GM12878 (cell line): ENCODE measurements at regions not wholly inside any gene's neighbourhood (a gene's known extent, or its start where the extent isn't known, plus 50 kb on each side); places are given as distances from the start of the nearest gene placed in this dataset.

Experiments
- ATF2 ChIP-seq: IDR thresholded peaks from 2 replicates; pipeline ENCODE4 v1.6.1; 2012; ENCODE audit warnings: low read length, inconsistent platforms
- CEBPB ChIP-seq, 2 experiments: fragments of 150-350 bp in 1 of 2; IDR thresholded peaks; 2 replicates each; pipeline ENCODE4 v1.6.1; 2012 to 2014; ENCODE audit warnings: low read depth in 2 of 2, low read length in 2 of 2, borderline replicate concordance in 1 of 2, inconsistent platforms in 1 of 2
- JUND ChIP-seq: IDR thresholded peaks from 2 replicates; pipeline ENCODE4 v1.6.1; 2012; ENCODE audit warnings: low read depth, mild to moderate bottlenecking, low read length, improper control_type of control experiment, moderate library complexity
- MLLT1 ChIP-seq: fragments of 450-650 bp; IDR thresholded peaks from 2 replicates; pipeline ENCODE4 v1.6.1; 2016; ENCODE audit warnings: mild to moderate bottlenecking
- NBN ChIP-seq: fragments of 450-650 bp; IDR thresholded peaks from 2 replicates; pipeline ENCODE4 v1.6.1; 2016
- NFIC ChIP-seq: IDR thresholded peaks from 2 replicates; pipeline ENCODE4 v1.6.1; 2012; ENCODE audit warnings: low read depth, mild to moderate bottlenecking, inconsistent platforms, low read length, moderate library complexity
- RUNX3 ChIP-seq: IDR thresholded peaks from 2 replicates; pipeline ENCODE4 v1.6.1; 2012; ENCODE audit warnings: low read length, inconsistent platforms
- STAT3 ChIP-seq: IDR thresholded peaks from 2 replicates; pipeline ENCODE4 v1.6.1; 2011; ENCODE audit warnings: low read depth, low read length, improper control_type of control experiment
- TF ChIP-seq, protein P1 (sequence below): fragments of 450-650 bp; IDR thresholded peaks from 2 replicates; pipeline ENCODE4 v1.6.1; 2016; ENCODE audit warnings: mild to moderate bottlenecking

DNA sequence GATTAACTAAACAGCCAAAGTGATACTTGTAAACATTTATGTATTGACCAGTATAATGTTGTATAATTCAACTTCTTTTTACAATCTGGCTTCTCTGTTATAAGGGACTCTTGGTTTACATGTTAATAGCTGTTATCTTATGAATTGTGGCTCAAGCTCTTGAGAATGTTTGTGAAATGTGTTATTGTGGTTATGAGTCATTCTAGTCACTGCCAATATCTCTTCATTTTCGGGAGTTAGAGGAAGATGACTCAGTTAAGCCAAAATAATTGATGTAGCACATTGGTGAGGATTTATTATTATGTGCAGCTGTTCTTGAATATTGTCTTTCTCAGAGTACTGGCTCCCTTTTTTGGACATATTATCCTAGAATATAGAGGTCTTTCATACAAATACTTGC is 655.2 kb upstream of the RIOK2 start (continued):
- TF ChIP-seq MLLT1 = peak; percentile 47; the same call in 1 of the 2 replicates
- TF ChIP-seq JUND = peak; percentile 83; the same call in 1 of the 2 replicates
- TF ChIP-seq STAT3 = peak; percentile 35; the same call in 1 of the 2 replicates
- peak; percentile 75; the same call in 1 of the 2 replicates for TF ChIP-seq NFIC
- TF ChIP-seq CEBPB (IDR thresholded peaks at IDR 0.05; ENCODE audit: borderline replicate concordance in 1 of 2, low read depth in 2 of 2, low read length in 2 of 2) = peak in 1 of 2 experiments; percentile 38; a peak in 1 of 4 replicates
- peak; percentile 74 for TF ChIP-seq ATF2
- TF ChIP-seq NBN = 0 out of 2 replicates have a peak, but pooled peaks have one; percentile 42
- TF ChIP-seq, protein P1, sequence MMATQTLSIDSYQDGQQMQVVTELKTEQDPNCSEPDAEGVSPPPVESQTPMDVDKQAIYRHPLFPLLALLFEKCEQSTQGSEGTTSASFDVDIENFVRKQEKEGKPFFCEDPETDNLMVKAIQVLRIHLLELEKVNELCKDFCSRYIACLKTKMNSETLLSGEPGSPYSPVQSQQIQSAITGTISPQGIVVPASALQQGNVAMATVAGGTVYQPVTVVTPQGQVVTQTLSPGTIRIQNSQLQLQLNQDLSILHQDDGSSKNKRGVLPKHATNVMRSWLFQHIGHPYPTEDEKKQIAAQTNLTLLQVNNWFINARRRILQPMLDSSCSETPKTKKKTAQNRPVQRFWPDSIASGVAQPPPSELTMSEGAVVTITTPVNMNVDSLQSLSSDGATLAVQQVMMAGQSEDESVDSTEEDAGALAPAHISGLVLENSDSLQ = peak; percentile 29; the same call in 1 of the 2 replicates
- TF ChIP-seq RUNX3 = peak; percentile 89
- TF ChIP-seq, all 136 proteins: peak for 29
